ENCODE measurements at regions not wholly inside any gene's neighbourhood (a gene's known extent, or its start where the extent isn't known, plus 50 kb on each side); places are given as distances from the start of the nearest gene placed in this dataset.

DNA sequence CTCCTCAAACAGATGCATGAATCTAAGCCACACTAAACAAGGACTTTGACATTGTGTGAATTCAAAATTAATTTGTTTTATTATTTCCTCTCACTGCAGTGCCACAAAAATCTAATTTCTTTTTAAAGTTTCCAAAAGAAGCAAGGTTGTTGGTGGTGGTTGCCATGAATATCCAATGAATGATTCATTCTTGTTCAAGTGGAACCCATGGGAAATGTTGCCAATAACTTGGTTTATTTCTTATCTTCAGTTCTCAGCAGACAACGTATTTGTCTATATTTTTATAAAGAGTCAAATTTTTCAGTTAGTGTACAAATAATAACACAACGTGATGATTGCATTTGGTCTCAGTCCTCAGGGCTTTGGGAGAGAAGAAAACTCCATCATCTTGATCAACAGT lies 309.4 kb upstream of the NOCT start:
- TF ChIP-seq, protein P1, sequence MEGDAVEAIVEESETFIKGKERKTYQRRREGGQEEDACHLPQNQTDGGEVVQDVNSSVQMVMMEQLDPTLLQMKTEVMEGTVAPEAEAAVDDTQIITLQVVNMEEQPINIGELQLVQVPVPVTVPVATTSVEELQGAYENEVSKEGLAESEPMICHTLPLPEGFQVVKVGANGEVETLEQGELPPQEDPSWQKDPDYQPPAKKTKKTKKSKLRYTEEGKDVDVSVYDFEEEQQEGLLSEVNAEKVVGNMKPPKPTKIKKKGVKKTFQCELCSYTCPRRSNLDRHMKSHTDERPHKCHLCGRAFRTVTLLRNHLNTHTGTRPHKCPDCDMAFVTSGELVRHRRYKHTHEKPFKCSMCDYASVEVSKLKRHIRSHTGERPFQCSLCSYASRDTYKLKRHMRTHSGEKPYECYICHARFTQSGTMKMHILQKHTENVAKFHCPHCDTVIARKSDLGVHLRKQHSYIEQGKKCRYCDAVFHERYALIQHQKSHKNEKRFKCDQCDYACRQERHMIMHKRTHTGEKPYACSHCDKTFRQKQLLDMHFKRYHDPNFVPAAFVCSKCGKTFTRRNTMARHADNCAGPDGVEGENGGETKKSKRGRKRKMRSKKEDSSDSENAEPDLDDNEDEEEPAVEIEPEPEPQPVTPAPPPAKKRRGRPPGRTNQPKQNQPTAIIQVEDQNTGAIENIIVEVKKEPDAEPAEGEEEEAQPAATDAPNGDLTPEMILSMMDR (conservative IDR thresholded peaks at IDR 0.05; ENCODE audit: low read length), result no peak
- TF ChIP-seq EZH2phosphoT487 (IDR thresholded peaks at IDR 0.05; ENCODE audit: borderline replicate concordance), result no peak
